ENCODE measurements at regions not wholly inside any gene's neighbourhood (a gene's known extent, or its start where the extent isn't known, plus 50 kb on each side); places are given as distances from the start of the nearest gene placed in this dataset.
"Not testable (repeated sequence)": the region's sequence is repeated elsewhere in the genome, so short reads cannot be mapped to it uniquely, and the experiment has no call there.

GRCh38 chr1:113307771-113308445, 82.4 kb upstream of the MAGI3 start:
- Histone ChIP-seq H2BK5ac (ENCODE audit: low read length) (no peak overlapping the region), H4K91ac (ENCODE audit: low read depth, low read length, poor library complexity) (no peak overlapping the region), H2AK5ac (ENCODE audit: low read depth, low read length) (no peak overlapping the region), H3K18ac (ENCODE audit: low read length) (no peak overlapping the region), H2BK12ac (ENCODE audit: low read length) (no peak overlapping the region), H3K14ac (ENCODE audit: low read length) (no peak overlapping the region), H3K27ac (replicated peaks; ENCODE audit: low read length) (no peak overlapping the region), H3K36me3 (replicated peaks in 1 of 2; ENCODE audit: control insufficient read depth in 2 of 2, insufficient read depth in 2 of 2, low read length in 2 of 2) (no peaks in the 10 kb centered on the region), H2AFZ (ENCODE audit: low read length) (no peak overlapping the region), H3K9me3 (replicated peaks in 1 of 2; ENCODE audit: control insufficient read depth in 2 of 2, insufficient read depth in 1 of 2, low read depth in 1 of 2, low read length in 2 of 2) (no peaks in the 10 kb centered on the region), H2BK15ac (ENCODE audit: low read length) (no peak overlapping the region), H4K8ac (ENCODE audit: low read depth, low read length) (no peak overlapping the region), H3K4ac (ENCODE audit: low read length) (no peak overlapping the region), H3K4me1 (ENCODE audit: control insufficient read depth in 2 of 2, insufficient read depth in 1 of 2, low read depth in 1 of 2, low read length in 2 of 2) (peaks cover 0 to 3% of the 10 kb centered on the region in 2 donors), H3K79me1 (ENCODE audit: low read depth, low read length) (no peaks in the 10 kb centered on the region), H3K27me3 (ENCODE audit: control insufficient read depth in 3 of 3, insufficient read depth in 3 of 3, low read depth in 1 of 3, low read length in 3 of 3) (peaks cover 0 to 10% (median 0%) of the 10 kb centered on the region in 3 experiments), H3K4me3 (ENCODE audit: low read length in 2 of 2) (no peak overlapping the region), H2BK120ac (ENCODE audit: low read depth, low read length) (no peak overlapping the region), H3K23ac (ENCODE audit: low read depth, low read length, poor library complexity) (no peak overlapping the region), H3K9ac (ENCODE audit: low read depth, low read length, poor library complexity) (no peak overlapping the region), H3K4me2 (ENCODE audit: insufficient read depth, low read length, poor library complexity, severe bottlenecking) (no peak overlapping the region)
- no CpG with 5 or more reads among the region's 3 CpGs for whole genome bisulfite sequencing, 2 donors (ENCODE audit: extremely low coverage in 2 of 2, insufficient read length in 2 of 2, insufficient replicate concordance in 1 of 2)
- DNase-seq (ENCODE audit: low spot score): no peak

DNA sequence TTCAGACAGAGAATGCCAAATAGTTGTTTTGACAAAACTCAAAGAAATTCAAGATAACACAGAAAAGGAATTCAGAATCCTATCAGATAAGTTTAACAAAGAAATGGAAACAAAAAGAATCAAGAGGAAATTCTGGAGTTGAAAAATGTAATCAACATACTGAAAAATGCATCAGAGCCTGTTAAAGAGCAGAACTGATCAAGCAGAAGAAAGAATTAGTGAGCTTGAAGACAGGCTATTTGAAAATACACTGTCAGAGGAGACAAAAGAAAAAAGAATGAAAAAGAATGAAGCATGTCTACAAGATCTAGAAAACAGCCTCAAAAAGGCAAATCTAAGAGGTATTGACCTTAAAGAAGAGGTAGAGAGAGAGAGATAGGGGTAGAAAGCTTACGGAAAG, 77.7 kb upstream of the MAGI3 start:
- H2BK12ac ChIP-seq (ENCODE audit: low read length); H2BK120ac ChIP-seq (ENCODE audit: low read depth, low read length); H3K18ac ChIP-seq (ENCODE audit: low read length); H3K23ac ChIP-seq (ENCODE audit: low read depth, low read length, poor library complexity); H4K91ac ChIP-seq (ENCODE audit: low read depth, low read length, poor library complexity); H3K9me3 ChIP-seq (replicated peaks in 1 of 2; ENCODE audit: control insufficient read depth in 2 of 2, insufficient read depth in 1 of 2, low read depth in 1 of 2, low read length in 2 of 2); H3K4me1 ChIP-seq (ENCODE audit: control insufficient read depth in 2 of 2, insufficient read depth in 1 of 2, low read depth in 1 of 2, low read length in 2 of 2); H2BK5ac ChIP-seq (ENCODE audit: low read length); H3K27me3 ChIP-seq (ENCODE audit: control insufficient read depth in 3 of 3, insufficient read depth in 3 of 3, low read depth in 1 of 3, low read length in 3 of 3); H3K36me3 ChIP-seq (replicated peaks in 1 of 2; ENCODE audit: control insufficient read depth in 2 of 2, insufficient read depth in 2 of 2, low read length in 2 of 2); H3K4me3 ChIP-seq (ENCODE audit: low read length in 2 of 2); DNase-seq (ENCODE audit: low spot score); H3K9ac ChIP-seq (ENCODE audit: low read depth, low read length, poor library complexity); H2AFZ ChIP-seq (ENCODE audit: low read length); H2BK15ac ChIP-seq (ENCODE audit: low read length); H3K4me2 ChIP-seq (ENCODE audit: insufficient read depth, low read length, poor library complexity, severe bottlenecking); H3K4ac ChIP-seq (ENCODE audit: low read length); H3K79me1 ChIP-seq (ENCODE audit: low read depth, low read length); H3K14ac ChIP-seq (ENCODE audit: low read length); H2AK5ac ChIP-seq (ENCODE audit: low read depth, low read length); H3K27ac ChIP-seq (replicated peaks; ENCODE audit: low read length); H4K8ac ChIP-seq (ENCODE audit: low read depth, low read length): not testable (repeated sequence)
- no CpG with 5 or more reads among the region's 1 CpG for WGBS, 2 donors (ENCODE audit: extremely low coverage in 2 of 2, insufficient read length in 2 of 2, insufficient replicate concordance in 1 of 2)

DNA sequence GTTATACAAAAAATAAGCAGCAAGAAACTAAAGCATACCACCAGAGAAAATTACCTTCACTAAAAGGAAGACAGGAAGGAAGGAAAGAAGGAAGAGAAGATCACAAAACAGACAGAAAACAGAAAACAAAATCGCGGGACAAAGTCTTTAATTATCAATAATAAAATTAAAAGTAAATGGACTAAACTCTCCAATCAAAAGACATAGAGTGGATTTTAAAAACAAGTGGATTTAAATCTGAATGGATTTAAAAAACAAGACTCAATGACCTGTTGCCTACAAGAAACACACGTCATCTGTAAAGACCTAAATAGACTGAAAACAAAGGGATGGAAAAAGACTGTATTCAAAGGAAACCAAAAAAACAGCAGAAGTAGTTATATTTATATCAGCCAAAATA, 75.7 kb upstream of the MAGI3 start:
- no peak overlapping the region for H3K23ac ChIP-seq (ENCODE audit: low read depth, low read length, poor library complexity)
- no peaks in the 10 kb centered on the region for H3K36me3 ChIP-seq (replicated peaks in 1 of 2; ENCODE audit: control insufficient read depth in 2 of 2, insufficient read depth in 2 of 2, low read length in 2 of 2)
- no peak overlapping the region for H3K4ac ChIP-seq (ENCODE audit: low read length)
- no peak overlapping the region for H4K91ac ChIP-seq (ENCODE audit: low read depth, low read length, poor library complexity)
- H2BK15ac ChIP-seq (ENCODE audit: low read length): no peak overlapping the region
- no peak overlapping the region for H2BK120ac ChIP-seq (ENCODE audit: low read depth, low read length)
- no peak overlapping the region for H3K27ac ChIP-seq (replicated peaks; ENCODE audit: low read length)
- H3K79me1 ChIP-seq (ENCODE audit: low read depth, low read length): no peaks in the 10 kb centered on the region
- H4K8ac ChIP-seq (ENCODE audit: low read depth, low read length): no peak overlapping the region
- no peak overlapping the region for H3K18ac ChIP-seq (ENCODE audit: low read length)
- no peak overlapping the region for H3K9ac ChIP-seq (ENCODE audit: low read depth, low read length, poor library complexity)
- H2AK5ac ChIP-seq (ENCODE audit: low read depth, low read length): no peak overlapping the region
- H3K4me3 ChIP-seq (ENCODE audit: low read length in 2 of 2): no peak overlapping the region
- DNase-seq (ENCODE audit: low spot score): no peak
- H2BK5ac ChIP-seq (ENCODE audit: low read length): no peak overlapping the region
- no peak overlapping the region for H2BK12ac ChIP-seq (ENCODE audit: low read length)
- no peak overlapping the region for H3K14ac ChIP-seq (ENCODE audit: low read length)
- H2AFZ ChIP-seq (ENCODE audit: low read length): no peak overlapping the region
- H3K4me2 ChIP-seq (ENCODE audit: insufficient read depth, low read length, poor library complexity, severe bottlenecking): no peak overlapping the region
- no peaks in the 10 kb centered on the region for H3K9me3 ChIP-seq (replicated peaks in 1 of 2; ENCODE audit: control insufficient read depth in 2 of 2, insufficient read depth in 1 of 2, low read depth in 1 of 2, low read length in 2 of 2)
- no CpG with 5 or more reads among the region's 3 CpGs for WGBS, 2 donors (ENCODE audit: extremely low coverage in 2 of 2, insufficient read length in 2 of 2, insufficient replicate concordance in 1 of 2)
- H3K4me1 ChIP-seq (ENCODE audit: control insufficient read depth in 2 of 2, insufficient read depth in 1 of 2, low read depth in 1 of 2, low read length in 2 of 2): no peaks in the 10 kb centered on the region
- no peaks in the 10 kb centered on the region for H3K27me3 ChIP-seq (ENCODE audit: control insufficient read depth in 3 of 3, insufficient read depth in 3 of 3, low read depth in 1 of 3, low read length in 3 of 3)

GRCh38 chr1:113320272-113320671, 70.0 kb upstream of the MAGI3 start:
- Histone ChIP-seq H3K36me3 (replicated peaks in 1 of 2; ENCODE audit: control insufficient read depth in 2 of 2, insufficient read depth in 2 of 2, low read length in 2 of 2) (no peaks in the 10 kb centered on the region), H3K9me3 (replicated peaks in 1 of 2; ENCODE audit: control insufficient read depth in 2 of 2, insufficient read depth in 1 of 2, low read depth in 1 of 2, low read length in 2 of 2) (no peaks in the 10 kb centered on the region), H3K4ac (ENCODE audit: low read length) (no peak overlapping the region), H4K91ac (ENCODE audit: low read depth, low read length, poor library complexity) (no peak overlapping the region), H3K4me3 (ENCODE audit: low read length in 2 of 2) (no peak overlapping the region), H3K4me2 (ENCODE audit: insufficient read depth, low read length, poor library complexity, severe bottlenecking) (no peak overlapping the region), H3K27ac (replicated peaks; ENCODE audit: low read length) (no peak overlapping the region), H3K27me3 (ENCODE audit: control insufficient read depth in 3 of 3, insufficient read depth in 3 of 3, low read depth in 1 of 3, low read length in 3 of 3) (no peaks in the 10 kb centered on the region), H3K9ac (ENCODE audit: low read depth, low read length, poor library complexity) (no peak overlapping the region), H2BK120ac (ENCODE audit: low read depth, low read length) (no peak overlapping the region), H3K4me1 (ENCODE audit: control insufficient read depth in 2 of 2, insufficient read depth in 1 of 2, low read depth in 1 of 2, low read length in 2 of 2) (no peaks in the 10 kb centered on the region), H3K14ac (ENCODE audit: low read length) (no peak overlapping the region), H2BK12ac (ENCODE audit: low read length) (no peak overlapping the region), H4K8ac (ENCODE audit: low read depth, low read length) (no peak overlapping the region), H2AK5ac (ENCODE audit: low read depth, low read length) (no peak overlapping the region), H3K79me1 (ENCODE audit: low read depth, low read length) (no peaks in the 10 kb centered on the region), H3K18ac (ENCODE audit: low read length) (no peak overlapping the region), H2BK5ac (ENCODE audit: low read length) (no peak overlapping the region), H2BK15ac (ENCODE audit: low read length) (no peak overlapping the region), H3K23ac (ENCODE audit: low read depth, low read length, poor library complexity) (no peak overlapping the region), H2AFZ (ENCODE audit: low read length) (no peak overlapping the region)
- DNase-seq (ENCODE audit: low spot score): no peak
